Stimulated activated naive CD8-positive, alpha-beta T cell treated with anti-CD3 and anti-CD28 coated beads, Interleukin-15, Interleukin-2, amounts not matched to agents 100 ng/mL and 50 ng/mL, for 24 hours (primary cell): ENCODE measurements at regions not wholly inside any gene's neighbourhood (a gene's known extent, or its start where the extent isn't known, plus 50 kb on each side); places are given as distances from the start of the nearest gene placed in this dataset.

Source experiments
- H3K27ac Mint-ChIP-seq: one replicate; pipeline ENCODE4 v1.8.0; 2021; ENCODE audit warnings: mild to moderate bottlenecking, mixed read lengths
- H3K27me3 Mint-ChIP-seq: one replicate; pipeline ENCODE4 v1.8.0; 2021; ENCODE audit warnings: mixed read lengths
- H3K36me3 Mint-ChIP-seq: one replicate; pipeline ENCODE4 v1.8.0; 2021; ENCODE audit warnings: low read depth, mixed read lengths
- H3K4me1 Mint-ChIP-seq: one replicate; pipeline ENCODE4 v1.8.0; 2021; ENCODE audit warnings: low read depth, mixed read lengths
- H3K4me3 Mint-ChIP-seq: one replicate; pipeline ENCODE4 v1.8.0; 2021; ENCODE audit warnings: mild to moderate bottlenecking, mixed read lengths
- H3K9me3 Mint-ChIP-seq: one replicate; pipeline ENCODE4 v1.8.0; 2021; ENCODE audit warnings: mixed read lengths

- Mint-ChIP-seq H3K27me3 (peaks cover 6% of the 10 kb centered on the region), H3K36me3 (no peaks in the 10 kb centered on the region), H3K27ac (no peak overlapping the region), H3K4me3 (no peak overlapping the region), H3K9me3 (no peaks in the 10 kb centered on the region), H3K4me1 (no peaks in the 10 kb centered on the region)
Observed at GRCh38 chr14:56949828-56950227, 139.5 kb upstream of the OTX2 start.

GRCh38 chr14:56945291-56945690 is 135.0 kb upstream of the OTX2 start:
- Mint-ChIP-seq H3K27me3 (peaks cover 15% of the 10 kb centered on the region), H3K36me3 (no peaks in the 10 kb centered on the region), H3K4me3 (no peak overlapping the region), H3K27ac (no peak overlapping the region), H3K9me3 (peaks cover 11% of the 10 kb centered on the region), H3K4me1 (no peaks in the 10 kb centered on the region)

- Mint-ChIP-seq H3K4me1 (no peaks in the 10 kb centered on the region), H3K27ac (no peak overlapping the region), H3K4me3 (no peak overlapping the region), H3K36me3 (no peaks in the 10 kb centered on the region), H3K9me3 (peaks cover 11% of the 10 kb centered on the region), H3K27me3 (peaks cover 15% of the 10 kb centered on the region)
Observed at GRCh38 chr14:56944397-56944796, 134.1 kb upstream of the OTX2 start.

GRCh38 chr14:56933446-56933845 is 123.2 kb upstream of the OTX2 start:
- H3K27ac Mint-ChIP-seq, result no peak overlapping the region

GRCh38 chr14:56918849-56919574 is 108.7 kb upstream of the OTX2 start:
- Mint-ChIP-seq H3K4me1 (no peaks in the 10 kb centered on the region), H3K9me3 (peaks cover 4% of the 10 kb centered on the region), H3K27me3 (no peaks in the 10 kb centered on the region), H3K27ac (no peak overlapping the region), H3K36me3 (no peaks in the 10 kb centered on the region), H3K4me3 (no peak overlapping the region)

More at GRCh38 chr14:56933446-56933845, 123.2 kb upstream of the OTX2 start:
- H3K9me3 Mint-ChIP-seq, result no peaks in the 10 kb centered on the region
- H3K4me3 Mint-ChIP-seq, result no peak overlapping the region
- H3K36me3 Mint-ChIP-seq, result no peaks in the 10 kb centered on the region
- H3K27me3 Mint-ChIP-seq, result peaks cover 4% of the 10 kb centered on the region
- no peaks in the 10 kb centered on the region for H3K4me1 Mint-ChIP-seq

- Mint-ChIP-seq H3K36me3 (no peaks in the 10 kb centered on the region), H3K27ac (no peak overlapping the region), H3K9me3 (no peaks in the 10 kb centered on the region), H3K27me3 (peaks cover 14% of the 10 kb centered on the region), H3K4me1 (no peaks in the 10 kb centered on the region), H3K4me3 (no peak overlapping the region)
Observed at GRCh38 chr14:56905282-56905681, 95.0 kb upstream of the OTX2 start.

GRCh38 chr14:56903304-56903969 is 93.2 kb upstream of the OTX2 start:
- Mint-ChIP-seq H3K4me1 (no peaks in the 10 kb centered on the region), H3K27me3 (peaks cover 14% of the 10 kb centered on the region), H3K36me3 (no peaks in the 10 kb centered on the region), H3K9me3 (no peaks in the 10 kb centered on the region), H3K27ac (no peak overlapping the region), H3K4me3 (no peak overlapping the region)

GRCh38 chr14:56902385-56902784 is 92.1 kb upstream of the OTX2 start:
- H3K9me3 Mint-ChIP-seq, result no peaks in the 10 kb centered on the region
- H3K4me1 Mint-ChIP-seq, result no peaks in the 10 kb centered on the region
- no peak overlapping the region for H3K27ac Mint-ChIP-seq
- H3K4me3 Mint-ChIP-seq, result no peak overlapping the region
- peaks cover 17% of the 10 kb centered on the region for H3K27me3 Mint-ChIP-seq
- no peaks in the 10 kb centered on the region for H3K36me3 Mint-ChIP-seq

GRCh38 chr14:56900726-56901125 is 90.4 kb upstream of the OTX2 start:
- H3K27ac Mint-ChIP-seq, result no peak overlapping the region
- H3K27me3 Mint-ChIP-seq, result peaks cover 17% of the 10 kb centered on the region
- no peaks in the 10 kb centered on the region for H3K9me3 Mint-ChIP-seq
- H3K4me1 Mint-ChIP-seq, result no peaks in the 10 kb centered on the region
- H3K4me3 Mint-ChIP-seq, result no peak overlapping the region
- no peaks in the 10 kb centered on the region for H3K36me3 Mint-ChIP-seq

GRCh38 chr14:56899829-56900228 is 89.5 kb upstream of the OTX2 start:
- Mint-ChIP-seq H3K4me1 (no peaks in the 10 kb centered on the region), H3K4me3 (no peak overlapping the region), H3K27me3 (peaks cover 13% of the 10 kb centered on the region), H3K27ac (no peak overlapping the region), H3K36me3 (no peaks in the 10 kb centered on the region), H3K9me3 (no peaks in the 10 kb centered on the region)

- Mint-ChIP-seq H3K27me3 (peaks cover 21% of the 10 kb centered on the region), H3K27ac (no peak overlapping the region), H3K9me3 (no peaks in the 10 kb centered on the region), H3K36me3 (no peaks in the 10 kb centered on the region), H3K4me3 (no peak overlapping the region), H3K4me1 (no peaks in the 10 kb centered on the region)
Observed at GRCh38 chr14:56896922-56897321, 86.6 kb upstream of the OTX2 start.

GRCh38 chr14:56896231-56896630 is 86.0 kb upstream of the OTX2 start:
- Mint-ChIP-seq H3K4me3 (no peak overlapping the region), H3K27me3 (peaks cover 24% of the 10 kb centered on the region), H3K27ac (no peak overlapping the region), H3K4me1 (no peaks in the 10 kb centered on the region), H3K9me3 (no peaks in the 10 kb centered on the region), H3K36me3 (no peaks in the 10 kb centered on the region)

GRCh38 chr14:56895154-56895553 is 84.9 kb upstream of the OTX2 start:
- no peaks in the 10 kb centered on the region for H3K9me3 Mint-ChIP-seq
- no peak overlapping the region for H3K27ac Mint-ChIP-seq
- H3K4me3 Mint-ChIP-seq, result no peak overlapping the region
- no peaks in the 10 kb centered on the region for H3K36me3 Mint-ChIP-seq
- H3K27me3 Mint-ChIP-seq, result peaks cover 27% of the 10 kb centered on the region
- no peaks in the 10 kb centered on the region for H3K4me1 Mint-ChIP-seq

GRCh38 chr14:56894591-56894991 is 84.3 kb upstream of the OTX2 start:
- Mint-ChIP-seq H3K27me3 (peaks cover 30% of the 10 kb centered on the region), H3K4me1 (no peaks in the 10 kb centered on the region), H3K36me3 (no peaks in the 10 kb centered on the region), H3K9me3 (no peaks in the 10 kb centered on the region), H3K27ac (no peak overlapping the region), H3K4me3 (no peak overlapping the region)

- Mint-ChIP-seq H3K27ac (no peak overlapping the region), H3K4me3 (no peak overlapping the region), H3K4me1 (no peaks in the 10 kb centered on the region), H3K9me3 (no peaks in the 10 kb centered on the region), H3K36me3 (no peaks in the 10 kb centered on the region), H3K27me3 (peaks cover 33% of the 10 kb centered on the region)
Observed at GRCh38 chr14:56892959-56893358, 82.7 kb upstream of the OTX2 start.

GRCh38 chr14:56891226-56891625 is 80.9 kb upstream of the OTX2 start:
- Mint-ChIP-seq H3K27me3 (peaks cover 38% of the 10 kb centered on the region), H3K4me1 (no peaks in the 10 kb centered on the region), H3K4me3 (no peak overlapping the region)

More at GRCh38 chr14:56891226-56891625, 80.9 kb upstream of the OTX2 start:
- no peaks in the 10 kb centered on the region for H3K36me3 Mint-ChIP-seq
- no peak overlapping the region for H3K27ac Mint-ChIP-seq
- H3K9me3 Mint-ChIP-seq, result no peaks in the 10 kb centered on the region
